OCI-LY1 (cell line): ENCODE measurements at regions not wholly inside any gene's neighbourhood (a gene's known extent, or its start where the extent isn't known, plus 50 kb on each side); places are given as distances from the start of the nearest gene placed in this dataset.

Source experiments
- EZH2 ChIP-seq: fragments of 200-600 bp; sonication (generic), shearing (Covaris generic); IDR thresholded peaks from 2 replicates; pipeline ENCODE4 v1.8.0; 2017; ENCODE audit warnings: borderline replicate concordance, mixed run types, mild to moderate bottlenecking, antibody characterized with exemption, low read length, moderate library complexity, mixed read lengths
- TF ChIP-seq, protein P1 (sequence below): fragments of 200-600 bp; sonication (generic), shearing (Covaris generic); IDR thresholded peaks from 2 replicates; pipeline ENCODE4 v1.5.1; 2017; ENCODE audit warnings: mild to moderate bottlenecking, antibody characterized with exemption, low read length, moderate library complexity, mixed read lengths

DNA sequence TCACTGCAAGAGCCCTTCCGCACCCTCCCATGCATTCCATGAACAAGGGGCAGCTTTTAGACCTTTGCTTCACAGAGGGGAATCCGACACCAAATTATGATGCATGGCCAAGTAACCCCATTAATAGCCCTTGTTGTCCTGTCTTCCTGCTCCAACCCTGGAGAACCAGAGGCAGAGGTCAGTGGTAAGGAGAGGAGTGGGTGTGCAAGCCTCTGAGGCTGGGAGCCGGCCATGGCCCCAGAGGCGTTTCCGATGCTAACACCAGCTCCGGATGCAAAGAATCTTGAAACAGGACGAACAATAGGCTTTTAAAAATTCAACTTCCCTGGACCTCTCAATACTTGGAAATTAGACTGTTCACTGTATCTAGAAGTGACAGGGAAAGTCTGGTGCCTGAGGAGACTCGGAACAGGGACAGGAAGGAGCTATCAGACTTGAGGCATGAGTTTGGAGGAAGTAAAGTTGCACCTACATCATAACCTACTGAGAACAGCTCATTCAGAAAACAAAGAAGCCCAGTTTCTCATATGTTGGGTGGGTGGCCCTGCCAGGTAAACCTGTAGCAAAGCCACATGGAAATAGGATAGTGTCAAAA, 101.2 kb upstream of the ERG start:
- TF ChIP-seq, protein P1, sequence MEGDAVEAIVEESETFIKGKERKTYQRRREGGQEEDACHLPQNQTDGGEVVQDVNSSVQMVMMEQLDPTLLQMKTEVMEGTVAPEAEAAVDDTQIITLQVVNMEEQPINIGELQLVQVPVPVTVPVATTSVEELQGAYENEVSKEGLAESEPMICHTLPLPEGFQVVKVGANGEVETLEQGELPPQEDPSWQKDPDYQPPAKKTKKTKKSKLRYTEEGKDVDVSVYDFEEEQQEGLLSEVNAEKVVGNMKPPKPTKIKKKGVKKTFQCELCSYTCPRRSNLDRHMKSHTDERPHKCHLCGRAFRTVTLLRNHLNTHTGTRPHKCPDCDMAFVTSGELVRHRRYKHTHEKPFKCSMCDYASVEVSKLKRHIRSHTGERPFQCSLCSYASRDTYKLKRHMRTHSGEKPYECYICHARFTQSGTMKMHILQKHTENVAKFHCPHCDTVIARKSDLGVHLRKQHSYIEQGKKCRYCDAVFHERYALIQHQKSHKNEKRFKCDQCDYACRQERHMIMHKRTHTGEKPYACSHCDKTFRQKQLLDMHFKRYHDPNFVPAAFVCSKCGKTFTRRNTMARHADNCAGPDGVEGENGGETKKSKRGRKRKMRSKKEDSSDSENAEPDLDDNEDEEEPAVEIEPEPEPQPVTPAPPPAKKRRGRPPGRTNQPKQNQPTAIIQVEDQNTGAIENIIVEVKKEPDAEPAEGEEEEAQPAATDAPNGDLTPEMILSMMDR: no peak
- TF ChIP-seq EZH2: no peak
